NCI-H1436 treated with DMSO at 0.1 percent for 48 hours (cell line): ENCODE measurements at regions not wholly inside any gene's neighbourhood (a gene's known extent, or its start where the extent isn't known, plus 50 kb on each side); places are given as distances from the start of the nearest gene placed in this dataset.
"Not testable (repeated sequence)": the region's sequence is repeated elsewhere in the genome, so short reads cannot be mapped to it uniquely, and the experiment has no call there.

Experiments
- DNase-seq: peaks from one replicate; lab custom pipeline; 2025; lab: John Stamatoyannopoulos, UW

DNA sequence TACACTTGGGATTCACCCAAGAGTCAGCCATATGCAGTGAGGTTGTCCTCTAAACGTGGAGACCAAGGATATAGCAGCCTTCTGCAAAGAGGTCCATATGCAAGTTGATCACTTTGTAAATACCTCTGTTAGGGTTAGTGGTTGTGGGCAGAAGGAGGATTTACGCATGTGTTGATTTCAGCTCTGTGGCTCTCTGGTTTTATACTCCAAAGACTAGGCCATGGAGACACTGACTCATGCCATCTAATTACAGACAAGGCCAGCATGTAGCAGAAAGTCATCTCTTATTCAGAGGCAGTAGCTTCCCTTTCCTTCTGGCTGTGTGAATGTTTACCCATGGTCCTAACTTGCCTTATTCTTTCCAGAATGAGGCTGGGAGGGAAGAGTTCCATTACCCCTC is 140.9 kb upstream of the GOLGA6L4 start:
- DNase-seq, result not testable (repeated sequence)

DNA sequence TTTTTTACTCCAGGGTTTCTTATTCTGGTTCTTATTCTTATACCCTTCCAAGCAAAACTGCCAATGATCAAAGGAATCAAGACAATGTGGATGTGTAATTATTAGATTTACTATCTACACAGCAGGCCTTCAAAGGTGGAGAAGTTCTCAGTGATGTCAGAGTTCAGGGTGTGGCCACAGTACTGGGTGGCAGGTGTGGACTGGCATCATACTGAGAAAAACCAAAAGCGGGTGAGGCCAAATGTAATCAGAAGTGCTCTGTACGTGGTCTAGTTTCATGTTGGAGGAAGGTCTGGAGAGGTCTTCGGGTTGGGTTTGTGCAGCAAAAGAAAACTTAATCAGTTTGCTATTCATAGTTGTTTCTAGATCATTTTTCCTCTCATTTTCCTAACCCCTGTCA is 138.5 kb upstream of the GOLGA6L4 start:
- not testable (repeated sequence) for DNase-seq

DNA sequence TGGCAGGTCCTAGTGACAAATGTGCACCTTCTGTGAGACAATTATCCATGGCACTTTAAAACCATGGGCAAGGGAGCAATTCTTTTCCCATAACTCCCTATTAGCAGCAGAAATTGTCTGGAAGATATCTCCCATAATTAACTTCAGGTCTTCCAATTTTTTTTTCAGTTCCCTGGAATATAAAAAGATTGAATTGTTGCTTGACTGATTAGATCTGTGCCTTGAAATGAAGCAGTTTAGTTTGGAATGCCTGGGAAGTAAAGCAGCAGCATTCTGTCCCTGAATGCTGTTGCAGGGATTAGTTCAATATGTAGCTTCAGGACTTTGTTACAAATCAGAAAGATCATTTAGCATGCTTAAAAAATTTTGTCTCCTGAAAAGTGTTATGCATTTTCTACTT is 137.0 kb upstream of the GOLGA6L4 start:
- no peak for DNase-seq

DNA sequence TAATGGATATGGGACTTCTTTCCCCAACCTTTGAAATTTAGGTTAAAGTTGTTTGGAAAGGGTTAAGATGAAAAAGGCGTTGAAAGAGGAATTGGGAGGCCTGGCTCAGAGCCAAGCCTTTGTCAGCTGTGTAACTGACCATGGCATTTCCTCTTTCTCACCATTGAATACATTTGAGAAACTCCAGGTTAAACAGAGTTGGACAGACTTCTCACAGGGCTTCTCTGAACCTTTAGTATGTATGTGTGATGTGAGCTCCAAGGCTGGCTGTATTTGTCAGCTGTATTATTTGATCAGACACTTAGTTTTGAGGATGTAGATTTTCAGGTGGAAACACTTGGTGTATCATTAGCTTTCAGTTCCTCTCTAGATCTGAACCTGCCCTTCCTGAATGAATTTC is 136.4 kb upstream of the GOLGA6L4 start:
- no peak for DNase-seq

- no peak for DNase-seq
Measured at GRCh38 chr15:84103345-84103744, 132.2 kb upstream of the GOLGA6L4 start.

- no peak for DNase-seq
Measured at GRCh38 chr15:84104853-84105252, 130.7 kb upstream of the GOLGA6L4 start.

GRCh38 chr15:84108728-84109127 is 126.8 kb upstream of the GOLGA6L4 start:
- DNase-seq, result no peak

DNA sequence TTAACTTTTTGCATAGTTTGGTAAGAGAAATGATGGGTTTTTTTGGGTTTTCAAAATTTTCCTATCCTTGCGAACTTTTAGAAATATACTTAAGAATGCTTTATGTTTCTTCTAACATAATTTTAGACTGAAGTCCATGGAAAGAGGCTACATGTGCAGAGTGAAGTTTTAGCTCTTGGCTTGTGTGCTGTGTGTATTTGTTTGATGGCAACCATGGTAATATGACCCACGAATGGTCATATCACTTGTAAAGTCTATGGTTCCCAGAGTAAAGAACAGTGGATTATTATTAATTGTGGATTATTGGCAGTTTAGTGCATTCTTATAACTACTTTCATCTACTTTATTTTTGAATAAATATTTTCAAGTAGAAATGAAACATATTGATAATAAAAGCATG is 124.0 kb upstream of the GOLGA6L4 start:
- no peak for DNase-seq

DNA sequence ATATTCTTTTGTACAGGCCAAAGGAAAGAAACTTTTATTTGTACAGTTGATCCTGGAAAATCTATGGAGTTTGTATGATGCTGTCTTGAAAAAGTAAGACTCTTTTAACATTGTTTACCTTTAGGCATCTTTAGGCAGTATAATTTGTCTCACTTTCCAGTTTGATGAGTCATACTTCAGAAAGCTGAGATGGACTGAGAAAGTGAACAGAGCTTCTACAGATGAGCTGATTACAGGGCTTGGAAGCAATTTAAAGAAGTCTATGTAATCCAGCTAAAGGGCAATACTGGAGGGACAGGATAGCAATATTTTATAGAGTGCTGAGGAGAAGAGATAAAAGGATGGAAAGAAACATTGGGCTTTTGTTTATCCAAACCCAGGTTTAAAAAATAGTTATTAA is 123.5 kb upstream of the GOLGA6L4 start:
- DNase-seq, result no peak

DNA sequence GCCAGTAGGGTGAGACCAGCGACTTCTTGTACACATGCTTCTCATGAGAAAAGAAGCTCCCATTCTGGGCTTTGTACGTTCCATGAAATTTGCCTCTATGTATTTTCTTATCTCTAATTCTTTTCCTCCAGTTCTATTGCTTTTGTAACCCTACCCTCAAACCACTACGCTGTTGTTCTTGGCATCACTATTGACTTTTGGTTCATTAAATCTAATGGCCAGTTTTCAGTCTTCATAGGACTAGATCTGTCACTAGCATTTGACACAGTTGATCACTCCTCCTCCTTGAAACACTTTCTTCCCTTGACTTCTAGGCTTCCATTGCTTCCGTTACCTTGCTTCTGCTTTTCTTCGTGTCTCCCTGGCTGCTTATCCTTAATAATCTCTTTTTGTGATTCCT is 121.7 kb upstream of the GOLGA6L4 start:
- no peak for DNase-seq

- DNase-seq, result not testable (repeated sequence)
Measured at GRCh38 chr15:84114680-84115079, 120.9 kb upstream of the GOLGA6L4 start.

DNA sequence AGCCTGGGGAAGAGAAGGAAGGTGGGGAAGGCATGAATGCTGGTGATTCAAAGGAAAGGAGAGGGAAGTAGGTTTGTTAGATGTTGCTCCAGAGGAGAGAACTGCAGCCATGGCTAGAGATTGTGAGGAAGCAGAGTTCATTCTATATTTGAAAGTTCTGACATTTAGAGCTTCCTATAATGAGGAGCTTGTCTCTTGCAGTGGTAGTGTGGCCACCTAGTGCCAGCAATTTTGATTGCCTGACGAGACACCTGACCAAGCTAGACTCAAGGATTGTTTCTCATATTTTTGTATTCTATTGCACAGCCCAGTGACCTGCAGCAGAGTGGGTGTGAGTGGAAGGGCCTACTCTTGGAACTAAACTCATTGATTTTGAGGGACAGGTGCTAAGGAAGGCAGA is 116.2 kb upstream of the GOLGA6L4 start:
- not testable (repeated sequence) for DNase-seq

DNA sequence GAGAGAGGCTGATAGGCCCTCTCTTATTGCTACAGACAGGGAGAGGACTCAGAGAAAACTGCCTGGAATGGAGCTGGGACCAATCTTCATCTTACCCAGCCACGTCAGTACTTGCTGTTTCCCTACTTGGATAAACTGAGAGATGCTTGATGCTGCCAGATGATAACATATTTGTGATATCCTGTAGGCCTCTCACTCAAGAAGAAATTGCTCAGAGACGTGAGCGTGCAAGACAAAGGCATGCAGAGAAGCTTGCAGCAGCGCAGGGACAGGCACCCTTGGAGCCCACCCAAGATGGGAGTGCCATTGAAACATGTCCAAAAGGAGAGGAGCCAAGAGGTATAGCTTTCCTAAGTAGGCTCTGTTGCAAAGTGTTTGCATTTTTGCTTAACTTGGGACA is 114.7 kb upstream of the GOLGA6L4 start:
- not testable (repeated sequence) for DNase-seq

- not testable (repeated sequence) for DNase-seq
Measured at GRCh38 chr15:84128706-84129105, 106.9 kb upstream of the GOLGA6L4 start.

DNA sequence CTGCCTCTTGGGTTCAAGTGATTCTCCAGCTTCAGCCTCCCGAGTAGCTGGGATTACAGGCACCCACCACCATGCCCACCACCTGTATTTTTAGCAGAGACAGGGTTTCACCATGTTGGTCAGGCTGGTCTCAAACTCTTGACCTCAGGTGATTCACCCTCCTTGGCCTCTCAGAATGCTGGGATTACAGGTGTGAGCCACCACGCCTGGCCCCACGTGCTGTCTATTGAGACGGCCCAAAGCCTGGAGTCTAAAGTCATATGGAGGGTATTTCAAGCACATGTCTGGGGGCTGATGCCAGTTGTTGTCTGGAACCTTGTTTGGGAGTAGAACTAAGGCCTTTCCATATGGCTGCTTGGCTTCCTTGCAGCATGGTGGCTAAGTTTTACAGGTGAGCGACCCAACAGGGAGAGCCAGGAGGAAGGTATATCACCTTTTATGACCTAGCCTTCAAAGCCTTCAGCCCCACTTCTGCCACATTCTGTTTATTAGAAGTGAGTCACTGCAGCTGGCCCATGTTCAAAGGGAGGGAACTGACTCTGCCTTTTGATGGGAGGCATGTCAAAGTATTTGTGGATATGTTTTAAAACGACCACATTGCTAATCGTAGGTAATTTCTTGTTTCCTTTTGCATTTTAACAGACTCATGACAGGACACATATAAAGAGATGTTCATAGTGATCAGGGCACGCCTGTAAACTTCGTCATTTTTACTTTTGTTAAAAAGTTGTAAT is 105.3 kb upstream of the GOLGA6L4 start:
- not testable (repeated sequence) for DNase-seq

DNA sequence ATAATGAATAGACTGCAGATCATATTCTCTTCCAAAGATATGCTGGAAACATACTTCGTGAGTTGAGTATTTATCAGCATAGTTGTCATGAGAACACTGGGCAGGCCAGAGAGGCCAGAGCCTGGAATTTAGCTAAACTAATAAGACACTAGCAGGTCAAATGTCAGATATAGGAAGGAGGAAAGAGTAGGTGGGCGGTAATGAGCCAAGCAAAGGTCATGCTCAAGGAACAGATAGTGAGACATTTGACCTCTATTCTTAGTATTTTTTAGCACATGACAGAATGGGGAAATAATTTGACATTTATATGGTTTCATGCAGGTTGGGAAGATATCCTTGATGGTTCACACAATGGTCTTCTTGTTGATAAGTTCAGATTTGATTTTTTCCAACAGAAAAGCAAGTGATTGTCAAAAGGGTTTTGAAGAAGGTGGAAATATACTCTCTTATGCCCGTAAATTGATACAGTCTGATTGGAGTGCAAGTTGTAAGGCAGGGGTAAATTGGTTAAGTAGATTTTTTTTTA is 99.6 kb upstream of the GOLGA6L4 start:
- not testable (repeated sequence) for DNase-seq

DNA sequence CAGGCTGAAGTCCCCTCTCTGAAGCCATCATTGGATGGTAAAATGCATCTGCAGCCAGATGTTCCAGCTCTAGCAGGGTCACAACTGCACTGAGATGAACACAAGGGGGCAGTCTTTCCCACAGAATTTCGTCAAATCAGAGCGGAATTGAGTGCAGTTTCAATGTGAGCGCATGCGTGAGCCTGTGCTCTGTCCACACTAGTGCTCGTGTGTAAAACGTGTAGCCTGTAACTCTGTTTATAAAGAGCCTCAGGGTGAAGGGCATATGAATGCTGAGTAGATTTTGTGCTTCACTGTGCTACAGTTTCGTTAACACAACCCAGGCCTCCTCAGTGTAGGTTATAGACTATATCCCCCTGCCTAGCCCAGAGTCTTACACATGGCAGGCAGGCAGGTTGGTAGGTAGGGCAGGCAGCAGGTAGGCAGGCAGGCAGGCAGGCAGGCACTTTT is 92.7 kb upstream of the GOLGA6L4 start:
- DNase-seq, result no peak

GRCh38 chr15:84143753-84144314 is 91.7 kb upstream of the GOLGA6L4 start:
- DNase-seq, result no peak

GRCh38 chr15:84144946-84145345 is 90.6 kb upstream of the GOLGA6L4 start:
- not testable (repeated sequence) for DNase-seq

DNA sequence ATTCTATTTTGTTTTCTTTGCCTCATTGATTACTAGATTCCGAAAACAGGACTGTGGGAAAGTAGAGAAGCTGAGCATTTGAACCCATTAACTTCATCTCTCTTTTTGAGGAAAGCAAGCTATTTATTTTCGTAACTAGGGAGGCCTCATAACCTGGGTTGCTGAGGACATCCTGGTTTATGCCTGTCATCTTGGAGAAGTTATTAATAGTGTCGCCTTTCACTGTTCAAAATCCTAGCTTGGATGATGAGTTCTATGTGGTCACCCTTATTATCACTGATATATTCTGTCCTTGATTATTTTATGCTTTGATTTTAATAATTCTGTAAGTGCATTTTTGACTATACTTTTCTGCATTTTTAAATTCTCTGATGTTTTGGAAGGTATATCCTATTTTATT is 89.3 kb upstream of the GOLGA6L4 start:
- not testable (repeated sequence) for DNase-seq

GRCh38 chr15:84147307-84147706 is 88.3 kb upstream of the GOLGA6L4 start:
- not testable (repeated sequence) for DNase-seq

DNA sequence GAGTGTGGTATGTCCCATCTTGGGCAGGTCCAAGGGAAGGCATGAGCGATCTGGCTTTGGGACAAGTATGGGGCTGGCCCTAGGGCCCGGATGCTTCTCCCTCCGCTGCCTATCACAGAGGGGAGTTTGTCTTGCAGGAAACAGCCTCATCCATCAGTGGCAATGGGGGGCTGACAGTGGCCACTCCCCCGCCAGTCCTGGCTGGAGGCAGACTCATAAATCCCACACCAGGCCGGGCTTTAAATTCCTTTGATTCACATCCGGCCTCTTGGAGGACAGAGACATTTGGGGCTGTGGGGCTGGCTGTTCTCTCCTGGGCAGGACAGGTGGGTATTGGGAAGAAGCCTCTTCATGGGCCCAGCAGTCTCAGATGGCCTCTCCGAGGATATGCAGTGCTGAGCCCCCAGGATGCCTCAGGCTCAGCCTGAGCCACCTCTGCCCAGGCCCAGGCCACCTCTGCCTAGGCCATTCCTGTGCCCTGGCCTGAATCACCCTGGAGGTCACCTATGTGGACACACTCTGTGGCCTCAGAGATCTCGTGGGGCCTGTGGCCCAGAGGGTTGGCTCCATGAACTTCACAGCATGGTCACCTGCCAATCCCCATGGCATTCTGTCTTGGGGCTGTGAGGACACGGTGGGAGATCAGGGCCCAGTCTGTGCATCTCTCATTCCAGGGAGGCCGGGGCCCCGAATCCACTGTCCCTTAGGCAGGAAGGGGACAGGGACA is 84.2 kb upstream of the GOLGA6L4 start:
- no peak for DNase-seq
